ENCODE measurements at regions not wholly inside any gene's neighbourhood (a gene's known extent, or its start where the extent isn't known, plus 50 kb on each side); places are given as distances from the start of the nearest gene placed in this dataset.

DNA sequence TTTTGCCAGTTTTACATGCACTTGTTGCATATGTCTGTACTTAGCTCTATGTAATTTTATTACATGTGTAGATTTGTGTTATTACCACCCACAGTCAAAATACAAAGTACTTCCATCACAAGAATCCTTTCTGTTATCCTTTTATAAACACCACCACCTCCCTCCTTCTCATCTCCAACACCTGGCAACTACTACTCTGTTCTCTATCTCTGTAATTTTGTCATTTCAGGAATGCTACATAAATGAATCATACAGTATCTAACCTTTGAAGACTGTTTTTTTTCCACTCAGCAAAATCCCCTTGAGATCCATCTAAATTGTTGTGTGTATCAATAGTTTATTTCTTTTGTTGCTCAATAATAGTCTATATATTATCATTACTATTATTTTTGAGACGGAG is 64.5 kb upstream of the COP1 start:
- no peak for TF ChIP-seq CTCF (IDR thresholded peaks at IDR 0.05; ENCODE audit: low read depth, low read length)
- H3K4me3 ChIP-seq (ENCODE audit: low read depth, low read length) = no peak overlapping the region
